Panc1 (cell line): ENCODE measurements at regions not wholly inside any gene's neighbourhood (a gene's known extent, or its start where the extent isn't known, plus 50 kb on each side); places are given as distances from the start of the nearest gene placed in this dataset.

Experiments
- ATAC-seq: fragments of 200-7000 bp; cut with Tn5 transposase; 2 replicates; pipeline ENCODE4 v1.9.1; 2020; ENCODE audit warnings: mild to moderate bottlenecking, moderate library complexity
- BruUV-seq: library from RNA; stranded (reverse); fragments of 400-500 nt; replicated peaks from 2 replicates; lab custom pipeline; 2021; lab: Mats Ljungman, UMichigan
- CTCF ChIA-PET: fragments of 300-600 bp; sonication (Branson Sonifier 250); formaldehyde crosslinking; loops from one replicate; lab custom pipeline; 2022; ENCODE audit warnings: antibody characterized with exemption; lab: Charles Lee
- POLR2A ChIA-PET: fragments of 300-600 bp; sonication (Branson Sonifier 250); formaldehyde crosslinking; loops from one replicate; lab custom pipeline; 2022; ENCODE audit warnings: antibody characterized with exemption; lab: Charles Lee
- DNase-seq: peaks from one replicate; pipeline ENCODE4 v3.0.0-alpha.2; 2010; ENCODE audit warnings: low read depth, low spot score
- H3K27ac ChIP-seq: 2 replicates; pipeline ENCODE4 v1.5.1; 2011; ENCODE audit warnings: mild to moderate bottlenecking, low read length, inconsistent platforms
- H3K27me3 ChIP-seq: fragments of 200-500 bp; sonication (Bioruptor generic); 2 replicates; pipeline ENCODE4 v1.6.0; 2014; ENCODE audit warnings: low read length, inconsistent platforms; ENCODE audit not compliant: control insufficient read depth, insufficient read depth
- H3K36me3 ChIP-seq: fragments of 200-500 bp; sonication (Bioruptor generic); 2 replicates; pipeline ENCODE4 v1.5.1; 2014; ENCODE audit warnings: inconsistent platforms, mild to moderate bottlenecking, low read length, moderate library complexity; ENCODE audit not compliant: control insufficient read depth, insufficient read depth
- H3K4me1 ChIP-seq: 2 replicates; pipeline ENCODE4 v1.5.1; 2011; ENCODE audit warnings: inconsistent platforms, mild to moderate bottlenecking, low read length, moderate library complexity; ENCODE audit not compliant: control insufficient read depth, insufficient read depth
- H3K4me3 ChIP-seq, 2 experiments: 2 replicates each; pipeline ENCODE4 v1.5.1; 2011 to 2012; ENCODE audit warnings: low read depth in 2 of 2, low read length in 2 of 2, mild to moderate bottlenecking in 2 of 2, inconsistent platforms in 1 of 2, moderate library complexity in 1 of 2
- H3K9me3 ChIP-seq: fragments of 200-500 bp; sonication (Bioruptor generic); 2 replicates; pipeline ENCODE4 v1.5.1; 2014; ENCODE audit warnings: low read depth, mild to moderate bottlenecking, inconsistent platforms, low read length, moderate library complexity; ENCODE audit not compliant: control insufficient read depth, insufficient read depth
- POLR2AphosphoS5 ChIP-seq: IDR thresholded peaks from 2 replicates; pipeline ENCODE4 v1.6.1; 2012; ENCODE audit warnings: mild to moderate bottlenecking, low read depth, low read length, moderate library complexity
- SIN3A ChIP-seq: IDR thresholded peaks from 2 replicates; pipeline ENCODE4 v1.6.1; 2012; ENCODE audit warnings: low read depth, mild to moderate bottlenecking, low read length, moderate library complexity, borderline replicate concordance; ENCODE audit not compliant: insufficient read depth
- TCF7L2 ChIP-seq: IDR thresholded peaks from 2 replicates; pipeline ENCODE4 v1.6.1; 2011; ENCODE audit warnings: mild to moderate bottlenecking, low read depth, low read length, inconsistent platforms
- in situ Hi-C: cut with HindIII; loops from 2 replicates; pipeline ENCODE4 v1.10.0; 2016; ENCODE audit warnings: low sequenced_read_pairs, low pct_unique_long_range_greater_than_20kb
- intact Hi-C: fragments of 100-400 bp; cut with micrococcal nuclease; formaldehyde crosslinking; loops from one replicate; pipeline ENCODE4 v1.10.0; 2022; ENCODE audit not compliant: unreplicated experiment
- TF ChIP-seq, protein P1 (sequence below), 2 experiments: IDR thresholded peaks; 2 replicates each; pipeline ENCODE4 v1.6.1; 2011 to 2012; ENCODE audit warnings: low read depth in 2 of 2, control low read depth in 1 of 2, low read length in 1 of 2, mild to moderate bottlenecking in 1 of 2, moderate library complexity in 1 of 2; ENCODE audit not compliant: insufficient read depth in 1 of 2
- TF ChIP-seq, protein P2 (sequence below): fragments of 450-650 bp; IDR thresholded peaks from 2 replicates; pipeline ENCODE4 v1.5.1; 2017; ENCODE audit warnings: mild to moderate bottlenecking

DNA sequence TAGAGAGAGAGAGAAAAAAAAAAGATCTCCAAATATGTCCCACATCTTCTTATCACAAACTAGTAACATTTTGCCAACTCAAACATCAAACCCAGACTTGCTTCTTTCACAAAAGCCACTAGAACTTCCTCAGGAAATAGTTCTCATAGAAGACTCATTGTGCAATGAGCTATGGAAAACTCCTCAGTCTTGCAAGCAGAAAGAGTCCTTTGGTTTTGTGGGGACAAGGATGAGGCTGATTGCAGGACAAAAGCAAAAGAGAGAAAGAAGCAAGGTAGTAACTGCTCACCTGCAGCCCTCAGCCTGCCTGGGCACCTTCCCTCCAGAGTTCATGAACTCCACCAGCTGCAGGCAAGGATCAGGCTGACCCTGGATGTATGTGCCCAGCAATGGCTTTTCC, 399.0 kb downstream of the IRX1 start:
- CTCF ChIA-PET = no interaction called here

DNA sequence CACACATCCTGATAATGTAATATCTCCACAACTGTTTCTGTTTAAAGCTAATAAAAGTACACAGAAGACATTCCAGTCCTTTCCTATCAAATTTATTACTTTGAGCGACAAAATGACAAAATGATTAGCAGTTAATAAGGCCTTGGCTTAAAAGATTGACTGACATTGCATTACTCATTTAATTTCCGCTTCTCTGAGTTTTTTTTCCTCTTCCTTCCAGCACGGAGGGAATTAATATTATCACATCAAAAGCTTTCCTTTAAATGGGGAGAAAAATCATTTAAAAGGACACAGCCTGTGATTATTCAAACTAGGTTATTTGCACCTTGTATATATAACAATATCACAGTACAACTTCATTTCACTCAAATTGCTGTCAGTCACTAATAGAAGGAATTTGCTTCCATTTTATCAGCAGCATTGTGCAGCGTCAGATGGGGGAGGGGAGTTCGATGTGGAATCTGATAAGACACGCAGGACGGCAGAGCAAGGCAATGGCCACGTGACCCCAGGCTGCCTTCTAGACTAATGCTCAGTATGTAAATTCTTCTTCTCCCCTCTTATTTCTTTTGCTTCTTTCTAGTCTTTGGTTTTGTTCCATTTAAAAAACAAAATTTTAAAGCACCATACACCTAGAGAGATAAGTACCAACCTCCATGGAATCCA, 400.5 kb downstream of the IRX1 start:
- Histone ChIP-seq H3K27me3 (no peaks in the 10 kb centered on the region), H3K36me3 (no peaks in the 10 kb centered on the region), H3K4me3 (no peak overlapping the region), H3K9me3 (no peaks in the 10 kb centered on the region), H3K4me1 (no peaks in the 10 kb centered on the region), H3K27ac (no peak overlapping the region)
- TF ChIP-seq, protein P1, sequence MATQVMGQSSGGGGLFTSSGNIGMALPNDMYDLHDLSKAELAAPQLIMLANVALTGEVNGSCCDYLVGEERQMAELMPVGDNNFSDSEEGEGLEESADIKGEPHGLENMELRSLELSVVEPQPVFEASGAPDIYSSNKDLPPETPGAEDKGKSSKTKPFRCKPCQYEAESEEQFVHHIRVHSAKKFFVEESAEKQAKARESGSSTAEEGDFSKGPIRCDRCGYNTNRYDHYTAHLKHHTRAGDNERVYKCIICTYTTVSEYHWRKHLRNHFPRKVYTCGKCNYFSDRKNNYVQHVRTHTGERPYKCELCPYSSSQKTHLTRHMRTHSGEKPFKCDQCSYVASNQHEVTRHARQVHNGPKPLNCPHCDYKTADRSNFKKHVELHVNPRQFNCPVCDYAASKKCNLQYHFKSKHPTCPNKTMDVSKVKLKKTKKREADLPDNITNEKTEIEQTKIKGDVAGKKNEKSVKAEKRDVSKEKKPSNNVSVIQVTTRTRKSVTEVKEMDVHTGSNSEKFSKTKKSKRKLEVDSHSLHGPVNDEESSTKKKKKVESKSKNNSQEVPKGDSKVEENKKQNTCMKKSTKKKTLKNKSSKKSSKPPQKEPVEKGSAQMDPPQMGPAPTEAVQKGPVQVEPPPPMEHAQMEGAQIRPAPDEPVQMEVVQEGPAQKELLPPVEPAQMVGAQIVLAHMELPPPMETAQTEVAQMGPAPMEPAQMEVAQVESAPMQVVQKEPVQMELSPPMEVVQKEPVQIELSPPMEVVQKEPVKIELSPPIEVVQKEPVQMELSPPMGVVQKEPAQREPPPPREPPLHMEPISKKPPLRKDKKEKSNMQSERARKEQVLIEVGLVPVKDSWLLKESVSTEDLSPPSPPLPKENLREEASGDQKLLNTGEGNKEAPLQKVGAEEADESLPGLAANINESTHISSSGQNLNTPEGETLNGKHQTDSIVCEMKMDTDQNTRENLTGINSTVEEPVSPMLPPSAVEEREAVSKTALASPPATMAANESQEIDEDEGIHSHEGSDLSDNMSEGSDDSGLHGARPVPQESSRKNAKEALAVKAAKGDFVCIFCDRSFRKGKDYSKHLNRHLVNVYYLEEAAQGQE (IDR thresholded peaks at IDR 0.05; ENCODE audit: insufficient read depth in 1 of 2, low read depth in 2 of 2, low read length in 1 of 2) = no peak
- TF ChIP-seq POLR2AphosphoS5 (no peak), SIN3A (no peak), TCF7L2 (no peak)
- TF ChIP-seq, protein P2, sequence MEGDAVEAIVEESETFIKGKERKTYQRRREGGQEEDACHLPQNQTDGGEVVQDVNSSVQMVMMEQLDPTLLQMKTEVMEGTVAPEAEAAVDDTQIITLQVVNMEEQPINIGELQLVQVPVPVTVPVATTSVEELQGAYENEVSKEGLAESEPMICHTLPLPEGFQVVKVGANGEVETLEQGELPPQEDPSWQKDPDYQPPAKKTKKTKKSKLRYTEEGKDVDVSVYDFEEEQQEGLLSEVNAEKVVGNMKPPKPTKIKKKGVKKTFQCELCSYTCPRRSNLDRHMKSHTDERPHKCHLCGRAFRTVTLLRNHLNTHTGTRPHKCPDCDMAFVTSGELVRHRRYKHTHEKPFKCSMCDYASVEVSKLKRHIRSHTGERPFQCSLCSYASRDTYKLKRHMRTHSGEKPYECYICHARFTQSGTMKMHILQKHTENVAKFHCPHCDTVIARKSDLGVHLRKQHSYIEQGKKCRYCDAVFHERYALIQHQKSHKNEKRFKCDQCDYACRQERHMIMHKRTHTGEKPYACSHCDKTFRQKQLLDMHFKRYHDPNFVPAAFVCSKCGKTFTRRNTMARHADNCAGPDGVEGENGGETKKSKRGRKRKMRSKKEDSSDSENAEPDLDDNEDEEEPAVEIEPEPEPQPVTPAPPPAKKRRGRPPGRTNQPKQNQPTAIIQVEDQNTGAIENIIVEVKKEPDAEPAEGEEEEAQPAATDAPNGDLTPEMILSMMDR = no peak
- in situ Hi-C loops (no loop called here), intact Hi-C loops (no loop called here)
- ChIA-PET CTCF (no interaction called here), POLR2A (no interaction called here)
- no peak for DNase-seq
- no TSS peak for BruUV-seq
- ATAC-seq = no peak

More for the DNA sequence above, 399.0 kb downstream of the IRX1 start:
- TF ChIP-seq, protein P1 (IDR thresholded peaks at IDR 0.05; ENCODE audit: insufficient read depth in 1 of 2, low read depth in 2 of 2, low read length in 1 of 2) = no peak
- TF ChIP-seq SIN3A (no peak), TCF7L2 (no peak), POLR2AphosphoS5 (no peak)
- TF ChIP-seq, protein P2 = no peak
- no peak for DNase-seq
- no peaks in the 10 kb centered on the region for H3K27me3 ChIP-seq
- no peaks in the 10 kb centered on the region for H3K4me1 ChIP-seq
- no peaks in the 10 kb centered on the region for H3K9me3 ChIP-seq
- no TSS peak for BruUV-seq
- no peak for ATAC-seq
- in situ Hi-C loops (no loop called here), intact Hi-C loops (no loop called here)
- no peaks in the 10 kb centered on the region for H3K36me3 ChIP-seq
- H3K4me3 ChIP-seq = no peak overlapping the region
- POLR2A ChIA-PET = no interaction called here
- H3K27ac ChIP-seq = no peak overlapping the region
